GM18511 (cell line): ENCODE measurements at regions not wholly inside any gene's neighbourhood (a gene's known extent, or its start where the extent isn't known, plus 50 kb on each side); places are given as distances from the start of the nearest gene placed in this dataset.

Source experiments
- ATAC-seq: cut with Tn5 transposase; IDR thresholded peaks from one replicate; pipeline ENCODE4 v1.9.1; 2021; ENCODE audit warnings: mild to moderate bottlenecking, moderate library complexity; ENCODE audit not compliant: unreplicated experiment

DNA sequence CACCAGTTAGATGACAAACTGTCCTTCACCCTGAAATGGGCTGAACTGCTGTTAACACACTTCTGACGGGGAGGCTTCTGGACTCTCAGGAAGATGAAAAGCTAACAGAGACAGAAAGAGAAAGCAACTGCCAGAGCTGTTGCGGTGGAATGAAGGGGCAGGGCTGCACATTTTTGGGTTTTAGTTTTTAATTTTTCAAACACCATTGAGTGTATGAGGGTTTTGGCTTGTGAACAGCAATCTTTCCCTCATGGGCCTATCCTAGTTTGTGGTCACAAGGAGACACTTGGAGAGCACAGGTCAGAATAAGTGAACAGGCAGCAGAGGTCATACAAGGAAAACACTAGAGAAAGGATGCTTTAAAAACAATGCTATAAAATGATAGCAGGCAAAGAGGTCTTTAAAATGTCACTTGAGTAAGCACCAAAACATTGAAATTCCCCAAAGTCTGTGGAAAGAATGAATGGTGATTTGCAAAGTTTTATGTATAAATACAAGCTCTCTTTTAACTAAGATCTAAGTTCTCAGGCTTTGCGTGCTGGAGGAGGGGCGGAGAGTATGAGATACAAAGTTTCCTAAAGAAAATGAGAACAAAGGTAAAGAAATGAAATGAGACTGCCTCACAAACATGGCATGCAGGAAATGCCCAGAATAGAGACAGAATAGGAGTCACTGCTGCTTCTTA is 101.4 kb upstream of the GLI3 start:
- ATAC-seq = no peak

DNA sequence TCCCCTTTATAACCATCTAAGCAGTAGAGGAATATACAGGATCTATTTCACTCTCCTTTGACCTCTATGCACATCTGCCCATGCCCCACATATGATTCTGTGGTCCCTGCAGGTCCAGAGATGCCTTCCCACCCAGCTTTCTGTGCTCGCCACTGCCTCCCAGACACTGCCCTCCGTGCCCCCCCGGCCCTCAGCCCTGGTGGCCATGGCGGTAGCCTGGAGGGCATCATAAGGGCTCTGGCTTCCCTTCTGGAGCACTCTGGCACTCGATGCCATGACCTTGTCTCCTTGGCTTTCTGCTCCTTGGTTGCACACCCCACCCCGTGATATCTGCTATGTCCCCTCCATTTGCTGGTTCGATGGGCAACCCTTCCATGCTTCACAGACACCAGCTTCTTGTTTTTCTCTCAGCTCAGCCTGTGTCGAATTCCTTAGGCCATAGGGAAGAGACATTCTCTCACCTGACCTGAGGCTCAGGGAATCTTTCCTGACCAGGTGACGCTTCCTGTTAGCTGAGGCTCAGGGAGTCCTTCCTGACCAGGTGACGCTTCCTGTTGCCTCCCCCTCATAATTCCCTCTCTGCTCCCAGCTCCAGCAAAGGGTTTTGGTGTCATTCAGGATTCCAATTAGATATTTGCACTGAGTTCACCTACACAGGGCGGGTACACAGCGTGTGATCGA is 100.4 kb upstream of the GLI3 start:
- ATAC-seq = no peak

DNA sequence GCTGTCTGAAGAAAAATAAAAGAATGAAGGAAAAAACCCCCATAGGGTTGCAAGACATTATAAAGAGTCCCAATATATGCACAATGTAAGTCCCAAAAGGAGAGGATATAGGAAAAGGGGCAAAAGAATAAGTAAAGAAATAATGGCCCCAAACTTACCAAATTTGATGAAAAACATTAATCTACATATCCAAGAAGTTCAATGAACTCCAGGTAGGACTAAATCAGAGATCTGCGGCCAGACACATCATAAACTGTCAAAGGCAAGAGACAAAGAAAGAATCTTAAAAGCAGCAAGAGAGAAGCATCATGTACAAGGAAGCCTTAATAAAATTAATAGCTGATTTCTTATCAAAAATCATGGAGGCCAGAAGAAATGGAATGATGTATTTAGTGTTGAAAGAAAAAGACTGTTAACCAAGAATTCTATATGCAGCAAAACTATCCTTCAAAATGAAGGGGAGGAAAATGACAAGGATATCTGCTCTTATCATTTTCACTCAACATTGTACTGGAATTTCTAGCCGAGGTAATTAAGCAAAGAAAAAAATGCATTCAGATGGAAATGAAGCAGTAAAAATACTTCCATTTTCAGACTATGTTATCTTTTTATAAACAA is 95.7 kb upstream of the GLI3 start:
- ATAC-seq = no peak

DNA sequence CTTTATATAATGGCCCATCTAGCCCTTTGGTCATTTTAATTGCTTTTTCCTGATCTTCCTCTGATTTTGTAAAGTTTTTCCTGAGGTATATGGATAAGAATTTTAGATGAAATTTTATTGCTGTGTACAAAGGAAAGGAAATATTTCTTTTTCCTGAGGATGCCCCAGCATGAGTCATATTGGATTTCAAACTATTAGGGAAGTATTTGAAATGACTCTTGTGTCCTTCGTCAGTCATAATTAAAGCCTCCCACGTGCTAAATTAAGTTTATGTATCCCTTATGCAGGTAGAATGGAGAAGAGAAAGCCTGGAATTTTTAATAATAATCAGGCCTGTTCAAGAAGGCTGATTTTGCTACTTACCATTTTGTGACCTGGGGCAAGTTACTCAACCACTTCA is 82.6 kb upstream of the GLI3 start:
- ATAC-seq = no peak

DNA sequence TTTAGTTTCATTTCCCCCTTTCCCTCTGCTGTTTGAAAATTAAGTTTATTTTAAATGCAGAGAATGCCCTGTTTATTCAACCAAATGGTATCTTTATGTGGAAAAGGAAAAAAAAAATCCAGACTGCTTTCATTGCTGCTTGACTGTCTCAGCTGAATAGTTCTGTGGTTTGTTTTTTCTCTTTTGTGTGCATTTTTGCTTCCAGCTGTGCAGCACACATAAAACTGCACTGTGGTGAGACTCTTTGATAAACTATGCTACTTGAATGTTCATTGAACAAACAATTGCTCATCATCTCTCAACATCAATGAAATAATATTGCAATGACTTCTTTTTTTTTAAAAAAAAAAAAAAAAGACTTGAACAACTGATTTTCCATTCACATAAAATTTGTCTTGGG is 78.6 kb upstream of the GLI3 start:
- ATAC-seq = no peak

DNA sequence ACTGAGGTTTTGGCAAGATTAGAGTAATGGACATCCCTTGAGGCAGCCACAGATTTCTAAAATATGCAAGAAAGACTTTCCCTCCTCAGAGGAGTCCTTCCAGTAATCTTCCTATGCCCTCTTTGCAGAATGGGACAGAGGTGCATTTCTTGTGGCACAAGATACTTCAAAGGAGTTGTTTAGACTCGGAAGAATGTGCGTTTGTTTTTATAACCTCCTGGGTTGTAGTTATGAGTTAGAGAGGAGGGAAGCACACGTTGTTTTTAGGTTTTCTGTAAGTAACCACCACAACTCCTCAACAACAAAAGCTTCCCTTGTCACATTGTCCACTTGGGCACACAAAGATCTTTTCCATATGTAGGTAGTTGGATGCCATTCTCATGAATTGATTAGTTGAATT is 78.1 kb upstream of the GLI3 start:
- ATAC-seq = no peak

DNA sequence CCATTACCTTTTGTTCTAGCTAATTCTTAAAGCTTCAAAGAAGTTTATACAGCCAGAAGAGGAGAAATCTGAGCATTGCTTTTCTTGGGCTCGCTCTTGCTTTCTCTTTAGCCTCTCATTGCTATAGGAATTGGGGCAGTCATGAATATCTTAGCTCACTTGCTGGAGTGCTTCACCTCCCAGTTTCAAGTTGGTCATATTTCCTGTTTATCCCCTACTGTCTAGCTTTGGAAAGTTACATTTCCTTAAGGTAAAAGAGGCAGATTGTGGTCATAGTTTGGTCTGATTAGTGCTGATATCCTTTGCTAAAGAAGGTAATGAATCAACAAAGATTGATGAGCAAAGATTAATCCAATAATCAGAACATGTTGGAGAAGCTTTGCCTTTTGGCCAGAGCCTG is 77.7 kb upstream of the GLI3 start:
- ATAC-seq = no peak

DNA sequence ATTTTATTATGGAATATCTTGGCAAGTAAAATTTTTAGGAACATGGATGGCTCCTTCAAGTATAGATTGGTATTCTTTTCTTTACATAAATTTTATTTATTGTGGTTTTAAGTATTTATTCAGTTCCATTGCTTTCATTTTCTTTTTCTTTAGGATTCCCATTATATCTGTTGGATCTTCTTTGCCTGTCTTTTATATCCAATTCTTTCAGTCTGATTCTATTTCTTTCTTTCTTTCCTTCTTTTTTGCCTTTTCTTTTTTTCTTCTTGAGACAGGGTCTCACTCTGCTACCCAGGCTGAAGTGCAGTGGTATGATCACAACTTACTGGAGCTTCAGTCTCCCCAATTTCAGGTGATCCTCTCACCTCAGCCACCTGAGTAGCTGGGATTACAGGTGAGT is 74.2 kb upstream of the GLI3 start:
- ATAC-seq = no peak

DNA sequence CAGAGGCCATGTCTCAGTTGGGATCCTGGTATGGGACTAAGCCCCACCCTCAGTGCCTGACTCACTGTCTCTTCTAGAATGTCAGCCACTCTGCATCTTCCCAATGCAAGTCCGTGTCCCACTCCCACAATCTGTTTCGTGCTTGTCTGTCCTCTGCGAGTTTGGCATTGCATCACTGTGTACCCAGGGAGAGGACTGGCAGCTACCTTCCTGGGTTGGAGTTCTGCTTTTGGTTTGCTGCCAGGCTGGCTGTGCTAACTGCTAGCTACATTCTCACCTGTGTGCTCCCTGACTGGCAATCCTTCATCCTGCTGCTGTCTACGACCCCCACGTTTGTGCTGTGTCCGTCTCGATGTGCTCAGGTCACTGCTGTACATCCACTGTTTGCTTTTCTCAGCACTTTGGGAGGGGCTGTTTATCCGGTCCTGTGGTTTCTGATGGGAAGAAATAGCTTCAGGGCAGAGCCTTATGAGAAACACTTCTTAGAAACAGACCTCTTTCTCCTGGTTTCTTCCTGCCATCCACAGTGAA is 56.0 kb upstream of the GLI3 start:
- ATAC-seq = no peak

DNA sequence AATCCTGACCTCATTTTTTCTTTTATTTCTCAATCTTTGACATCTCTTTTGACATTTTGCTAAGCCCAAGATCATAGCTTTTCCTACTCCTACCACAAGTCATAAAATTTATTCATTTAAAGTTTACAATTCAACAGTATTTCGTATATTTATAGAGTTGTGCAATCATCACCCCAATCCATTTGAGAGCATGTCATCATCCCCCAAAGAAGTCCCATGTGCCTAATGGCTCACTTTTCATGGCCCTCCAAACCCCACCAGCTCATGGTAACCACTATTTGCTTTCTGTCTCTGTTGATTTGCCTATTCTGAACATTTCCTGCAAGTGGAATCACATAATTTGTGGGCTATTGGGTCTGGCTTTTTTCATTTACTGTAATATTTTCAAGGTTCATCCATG is 52.5 kb upstream of the GLI3 start:
- ATAC-seq = no peak
